Heart left ventricle (tissue), 16 donors: ENCODE measurements at regions not wholly inside any gene's neighbourhood (a gene's known extent, or its start where the extent isn't known, plus 50 kb on each side); places are given as distances from the start of the nearest gene placed in this dataset.

Experiments
- ATAC-seq, 4 donors: fragments of 200-7000 bp; cut with Tn5 transposase; one replicate each; pipeline ENCODE4 v1.9.1; 2020 to 2022; ENCODE audit warnings: moderate library complexity in 4 of 4, mild to moderate bottlenecking in 3 of 4, moderate number of reproducible peaks in 1 of 4
- DNase-seq, 5 donors: peaks; one replicate each; pipeline ENCODE4 v3.0.0-alpha.2; 2020
- H3K27ac ChIP-seq, 12 donors: fragments of 200-600 bp; sonication (generic) in 4 of 12; one replicate each; pipeline versions ENCODE4 v1.5.0 to v1.8.0; 2016 to 2022; ENCODE audit warnings: mild to moderate bottlenecking in 2 of 12
- H3K27me3 ChIP-seq, 9 donors: fragments of 200-600 bp; sonication (generic) in 2 of 9; one replicate each; pipeline versions ENCODE4 v1.5.1 to v1.8.0; 2016 to 2022; ENCODE audit warnings: mild to moderate bottlenecking in 3 of 9
- H3K36me3 ChIP-seq, 9 donors: fragments of 200-600 bp; sonication (generic) in 2 of 9; one replicate each; pipeline versions ENCODE4 v1.5.0 to v1.8.0; 2018 to 2022; ENCODE audit warnings: mild to moderate bottlenecking in 2 of 9
- H3K4me1 ChIP-seq, 12 donors: fragments of 200-600 bp; sonication (generic) in 4 of 12; one replicate each; pipeline versions ENCODE4 v1.5.0 to v1.8.0; 2016 to 2022; ENCODE audit warnings: mild to moderate bottlenecking in 3 of 12
- H3K4me3 ChIP-seq, 12 donors: fragments of 200-600 bp; sonication (generic) in 4 of 12; one replicate each; pipeline versions ENCODE4 v1.5.0 to v1.8.0; 2017 to 2022; ENCODE audit warnings: mild to moderate bottlenecking in 9 of 12, moderate library complexity in 4 of 12
- H3K9me3 ChIP-seq, 12 donors: fragments of 200-600 bp; sonication (generic) in 4 of 12; one replicate each; pipeline versions ENCODE4 v1.5.0 to v1.8.0; 2016 to 2022; ENCODE audit warnings: mild to moderate bottlenecking in 1 of 12
- POLR2A ChIP-seq, 2 donors: fragments of 450-650 bp; IDR thresholded peaks; one replicate each; pipeline ENCODE4 v1.6.1; 2017; ENCODE audit warnings: antibody characterized with exemption in 2 of 2, mild to moderate bottlenecking in 2 of 2, moderate library complexity in 2 of 2
- WGBS, 4 donors: extraction: QIAGEN DNeasy Blood & Tissue Kit in 2 of 4; methylation state at CpG; one replicate each; pipeline versions ENCODE4 v1.1.5 to v1.1.7; 2013 to 2018; 5-methylcytosine and 5-hydroxymethylcytosine counted together
- intact Hi-C, 10 donors: fragments of 100-400 bp; cut with DNase I; formaldehyde crosslinking; loops; one replicate each; pipeline versions ENCODE4 v1.11.1 to v1.14.2; 2022
- TF ChIP-seq, protein P1 (sequence below), 12 donors: fragments of 200-600 bp; sonication (generic) in 4 of 12; IDR thresholded peaks; one replicate each; pipeline versions ENCODE4 v1.5.0 to v1.8.0; 2018 to 2022; ENCODE audit warnings: antibody characterized with exemption in 12 of 12, mild to moderate bottlenecking in 5 of 12
- donor health status: ischemic (EF 13 %, LVEDD 7.1; RV severe dilation, severe dysfunction).
- donor health status: healthy with polysubstance abuse.
- donor health status: DM: no; HTN: yes; CAD: no.
- donor health status: DM: no; HTN: no; CAD: no.
- donor health status: ischemic (EF 25% LVEDD 6.9; RV normal size, moderate dysfunction).
- donor health status: ischemic (EF 25% LVEDD 5.7; RV mildly dilated, moderate dysfunction).
- donor health status: healthy.
- donor health status: DM: yes; HTN: yes; CAD: no.
- donor health status: ischemic (EF 35%, LVEDD 5.7; RV mildly dilated, moderate dysfunction).
- donor health status: nonischemic (EF 11% LVEDD 7.7; RV severe dilation, severe dysfunction).
- donor health status: DM: yes; HTN: yes; CAD: no.
- donor health status: PGD.
- donor health status: ischemic (EF 29% LVEDD 5.4; RV normal size, mild dysfunction).
- donor health status: nonischemic (EF 23%, LVEDD 6.1; RV moderate dilation, normal function).

DNA sequence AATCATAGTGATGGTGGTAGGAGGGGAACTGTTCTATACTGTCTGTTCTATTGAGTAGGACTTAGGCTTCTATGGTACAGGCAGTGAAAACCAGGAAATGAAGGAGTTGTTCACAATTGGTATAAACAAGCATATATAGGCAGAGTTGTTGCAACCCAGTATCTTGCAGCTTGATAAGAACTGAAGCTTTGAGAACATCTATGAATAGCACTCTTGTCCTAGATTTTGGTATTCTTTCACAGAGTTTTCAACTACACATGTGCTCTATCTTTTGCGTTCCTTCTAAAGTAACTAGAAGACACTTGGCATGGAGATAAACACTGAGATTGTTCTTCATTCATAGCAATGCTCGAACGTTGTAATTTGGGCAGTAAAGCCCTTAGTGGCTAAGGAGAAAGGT is 91.8 kb downstream of the KCNJ2 start:
- no peak overlapping the region for H3K4me3 ChIP-seq
- no peaks in the 10 kb centered on the region for H3K27me3 ChIP-seq
- peaks cover 0 to 14% (median 0%) of the 10 kb centered on the region in 12 donors for H3K4me1 ChIP-seq
- intact Hi-C loops = no loop called here
- no peaks in the 10 kb centered on the region for H3K9me3 ChIP-seq
- DNase-seq (no peak), ATAC-seq (no peak)
- no peak for TF ChIP-seq POLR2A (IDR thresholded peaks at IDR 0.05)
- TF ChIP-seq, protein P1, sequence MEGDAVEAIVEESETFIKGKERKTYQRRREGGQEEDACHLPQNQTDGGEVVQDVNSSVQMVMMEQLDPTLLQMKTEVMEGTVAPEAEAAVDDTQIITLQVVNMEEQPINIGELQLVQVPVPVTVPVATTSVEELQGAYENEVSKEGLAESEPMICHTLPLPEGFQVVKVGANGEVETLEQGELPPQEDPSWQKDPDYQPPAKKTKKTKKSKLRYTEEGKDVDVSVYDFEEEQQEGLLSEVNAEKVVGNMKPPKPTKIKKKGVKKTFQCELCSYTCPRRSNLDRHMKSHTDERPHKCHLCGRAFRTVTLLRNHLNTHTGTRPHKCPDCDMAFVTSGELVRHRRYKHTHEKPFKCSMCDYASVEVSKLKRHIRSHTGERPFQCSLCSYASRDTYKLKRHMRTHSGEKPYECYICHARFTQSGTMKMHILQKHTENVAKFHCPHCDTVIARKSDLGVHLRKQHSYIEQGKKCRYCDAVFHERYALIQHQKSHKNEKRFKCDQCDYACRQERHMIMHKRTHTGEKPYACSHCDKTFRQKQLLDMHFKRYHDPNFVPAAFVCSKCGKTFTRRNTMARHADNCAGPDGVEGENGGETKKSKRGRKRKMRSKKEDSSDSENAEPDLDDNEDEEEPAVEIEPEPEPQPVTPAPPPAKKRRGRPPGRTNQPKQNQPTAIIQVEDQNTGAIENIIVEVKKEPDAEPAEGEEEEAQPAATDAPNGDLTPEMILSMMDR (IDR thresholded peaks at IDR 0.05) = no peak
- 64 to 70% (median 68%) methylated on average over 3 of the region's 3 CpGs for WGBS, 4 donors
- H3K36me3 ChIP-seq = no peaks in the 10 kb centered on the region
- H3K27ac ChIP-seq = no peak overlapping the region

DNA sequence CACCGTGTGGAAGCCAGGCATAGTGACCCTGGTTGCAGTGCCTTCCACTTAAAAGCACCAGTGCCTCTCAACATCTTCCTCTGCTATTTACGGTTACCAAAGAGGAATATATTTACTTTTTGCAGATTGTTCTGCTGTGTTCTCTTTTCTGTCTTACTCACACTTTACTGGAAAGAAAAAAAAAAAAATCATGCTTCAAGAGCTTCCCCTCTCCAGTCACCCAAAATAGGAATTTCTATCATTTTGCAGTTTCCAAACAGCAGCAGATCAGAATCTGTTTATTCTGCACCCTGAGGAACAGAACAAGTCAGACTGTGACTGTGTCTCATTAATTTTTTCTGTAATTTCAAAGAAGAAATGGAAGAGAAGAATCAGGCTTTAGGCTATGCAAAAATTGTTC is 96.1 kb downstream of the KCNJ2 start:
- no peaks in the 10 kb centered on the region for H3K36me3 ChIP-seq
- DNase-seq = no peak
- intact Hi-C loops = no loop called here

GRCh38 chr17:70266394-70266793 is 97.1 kb downstream of the KCNJ2 start:
- DNase-seq (no peak), ATAC-seq (no peak)
- no peak for TF ChIP-seq POLR2A (IDR thresholded peaks at IDR 0.05)
- TF ChIP-seq, protein P1 (IDR thresholded peaks at IDR 0.05) = no peak
- 84 to 87% (median 86%) methylated on average over 2 of the region's 2 CpGs for WGBS, 4 donors
- no peaks in the 10 kb centered on the region for H3K36me3 ChIP-seq
- intact Hi-C loops = no loop called here
- no peaks in the 10 kb centered on the region for H3K27me3 ChIP-seq
- peaks cover 0 to 14% (median 0%) of the 10 kb centered on the region in 12 donors for H3K4me1 ChIP-seq
- no peak overlapping the region for H3K4me3 ChIP-seq
- no peak overlapping the region for H3K27ac ChIP-seq
- no peaks in the 10 kb centered on the region for H3K9me3 ChIP-seq

More for the DNA sequence above, 96.1 kb downstream of the KCNJ2 start:
- 72 to 84% (median 76%) methylated on average over 2 of the region's 2 CpGs for WGBS, 4 donors
- Histone ChIP-seq H3K27ac (peak overlapping the region in 1 of 12 donors; percentile 59), H3K9me3 (no peaks in the 10 kb centered on the region), H3K27me3 (no peaks in the 10 kb centered on the region), H3K4me3 (no peak overlapping the region), H3K4me1 (peaks cover 0 to 14% (median 0%) of the 10 kb centered on the region in 12 donors)
- no peak for ATAC-seq
- TF ChIP-seq POLR2A (IDR thresholded peaks at IDR 0.05) = no peak

DNA sequence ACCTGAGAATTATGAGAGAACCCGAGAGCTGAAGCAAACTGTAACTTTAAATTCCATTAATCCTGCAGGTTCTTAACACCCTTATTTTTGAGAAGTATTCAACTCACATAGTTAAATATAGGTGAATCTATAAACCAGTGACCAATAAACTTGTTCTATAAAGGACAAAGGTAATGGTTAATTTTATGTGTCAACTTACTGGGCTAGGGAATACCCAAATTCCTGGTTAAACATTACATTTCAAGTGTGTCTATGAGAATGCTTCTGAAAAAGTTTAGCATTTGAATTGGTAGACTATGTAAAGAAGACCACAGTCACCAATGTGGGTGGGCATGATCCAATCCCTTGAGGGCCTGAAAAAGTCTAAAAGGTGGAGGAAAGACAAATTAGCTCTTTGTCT is 99.1 kb downstream of the KCNJ2 start:
- no peak overlapping the region for H3K27ac ChIP-seq
- no peak for DNase-seq
- H3K9me3 ChIP-seq = no peaks in the 10 kb centered on the region
- no peaks in the 10 kb centered on the region for H3K36me3 ChIP-seq
- 84 to 98% (median 95%) methylated on average over 1 of the region's 1 CpG for WGBS, 4 donors
- intact Hi-C loops = no loop called here
- ATAC-seq = no peak
- peaks cover 0 to 14% (median 0%) of the 10 kb centered on the region in 12 donors for H3K4me1 ChIP-seq
- TF ChIP-seq, protein P1 (IDR thresholded peaks at IDR 0.05) = no peak
- TF ChIP-seq POLR2A (IDR thresholded peaks at IDR 0.05) = no peak
- H3K4me3 ChIP-seq = no peak overlapping the region
- H3K27me3 ChIP-seq = no peaks in the 10 kb centered on the region

GRCh38 chr17:70270554-70270953 is 101.2 kb downstream of the KCNJ2 start:
- Histone ChIP-seq H3K9me3 (no peaks in the 10 kb centered on the region), H3K4me3 (no peak overlapping the region), H3K27me3 (no peaks in the 10 kb centered on the region), H3K36me3 (no peaks in the 10 kb centered on the region), H3K27ac (no peak overlapping the region), H3K4me1 (peaks cover 0 to 7% (median 0%) of the 10 kb centered on the region in 12 donors)
- no peak for TF ChIP-seq POLR2A (IDR thresholded peaks at IDR 0.05)
- ATAC-seq (no peak), DNase-seq (no peak)
- intact Hi-C loops = no loop called here
- WGBS, 4 donors = 65 to 82% (median 75%) methylated on average over 7 of the region's 7 CpGs
